Karpas-422 (cell line): ENCODE measurements at regions not wholly inside any gene's neighbourhood (a gene's known extent, or its start where the extent isn't known, plus 50 kb on each side); places are given as distances from the start of the nearest gene placed in this dataset.

Experiments
- DNase-seq: peaks from one replicate; pipeline ENCODE4 v3.0.0-alpha.2; 2015
- H2AFZ ChIP-seq: fragments of 200-600 bp; sonication (generic); 2 replicates; pipeline ENCODE4 v1.6.1; 2014; ENCODE audit warnings: antibody characterized with exemption, low read length, mixed read lengths
- H3K27ac ChIP-seq: fragments of 200-600 bp; sonication (generic); 2 replicates; pipeline ENCODE4 v1.5.1; 2014; ENCODE audit warnings: mild to moderate bottlenecking, low read length, moderate library complexity
- H3K27me3 ChIP-seq: fragments of 200-600 bp; sonication (generic); 2 replicates; pipeline ENCODE4 v1.6.1; 2014; ENCODE audit warnings: low read length, mixed read lengths
- H3K36me3 ChIP-seq: fragments of 200-600 bp; sonication (generic); 2 replicates; pipeline ENCODE4 v1.6.1; 2014; ENCODE audit warnings: low read length, mixed read lengths; ENCODE audit not compliant: insufficient read depth
- H3K4me1 ChIP-seq: fragments of 200-600 bp; sonication (generic); 2 replicates; pipeline ENCODE4 v1.6.1; 2014; ENCODE audit warnings: mild to moderate bottlenecking, low read length, mixed read lengths
- H3K4me2 ChIP-seq: fragments of 200-600 bp; sonication (generic); 2 replicates; pipeline ENCODE4 v1.6.1; 2014; ENCODE audit warnings: low read length, low read depth, mild to moderate bottlenecking; ENCODE audit not compliant: poor library complexity, severe bottlenecking
- H3K4me3 ChIP-seq: fragments of 200-600 bp; sonication (generic); 2 replicates; pipeline ENCODE4 v1.5.1; 2014; ENCODE audit warnings: mild to moderate bottlenecking, antibody characterized with exemption, low read length, mixed read lengths
- H3K79me2 ChIP-seq: fragments of 200-600 bp; sonication (generic); 2 replicates; pipeline ENCODE4 v1.6.1; 2014; ENCODE audit warnings: mild to moderate bottlenecking, low read length, mixed read lengths
- H3K9ac ChIP-seq: fragments of 200-600 bp; sonication (generic); 2 replicates; pipeline ENCODE4 v1.6.0; 2014; ENCODE audit warnings: low read length
- H3K9me2 ChIP-seq: fragments of 200-600 bp; sonication (generic), shearing (Covaris generic); replicated peaks from 2 replicates; pipeline ENCODE4 v1.6.0; 2014; ENCODE audit warnings: mild to moderate bottlenecking, low read length, moderate library complexity; ENCODE audit not compliant: insufficient read depth
- H3K9me3 ChIP-seq: fragments of 300-700, 200-600 bp; sonication (generic); 2 replicates; pipeline ENCODE4 v1.6.1; 2014; ENCODE audit warnings: low read length, mixed read lengths
- H4K20me1 ChIP-seq: fragments of 200-600 bp; sonication (generic); 2 replicates; pipeline ENCODE4 v1.6.1; 2014; ENCODE audit warnings: mild to moderate bottlenecking, antibody characterized with exemption, low read length, low read depth; ENCODE audit not compliant: insufficient read depth

GRCh38 chr9:543478-543877 is 298.0 kb upstream of the DMRT1 start:
- Histone ChIP-seq H3K9me2 (no peaks in the 10 kb centered on the region), H3K9ac (no peak overlapping the region), H3K4me3 (no peak overlapping the region), H3K9me3 (no peaks in the 10 kb centered on the region), H3K27ac (no peak overlapping the region), H3K4me1 (peaks cover 30% of the 10 kb centered on the region), H2AFZ (no peak overlapping the region), H3K27me3 (no peaks in the 10 kb centered on the region), H4K20me1 (no peaks in the 10 kb centered on the region), H3K4me2 (no peak overlapping the region), H3K36me3 (peaks cover 15% of the 10 kb centered on the region), H3K79me2 (peaks cover 61% of the 10 kb centered on the region)
- DNase-seq: no peak

- Histone ChIP-seq H3K4me2 (no peak overlapping the region), H3K36me3 (peaks cover 1% of the 10 kb centered on the region; the same call in 1 of the 2 replicates), H4K20me1 (no peaks in the 10 kb centered on the region), H3K27ac (peak overlapping the region; percentile 28; the same call in 1 of the 2 replicates), H2AFZ (no peak overlapping the region), H3K4me1 (peaks cover 30% of the 10 kb centered on the region), H3K9ac (no peak overlapping the region; the same call in 1 of the 2 replicates), H3K9me3 (no peaks in the 10 kb centered on the region), H3K27me3 (no peaks in the 10 kb centered on the region), H3K9me2 (no peaks in the 10 kb centered on the region), H3K4me3 (no peak overlapping the region), H3K79me2 (peaks cover 52% of the 10 kb centered on the region)
- DNase-seq: no peak
Measured at GRCh38 chr9:545480-545879, 296.0 kb upstream of the DMRT1 start.

- no peaks in the 10 kb centered on the region; the same call in 1 of the 2 replicates for H3K36me3 ChIP-seq
- H3K9me3 ChIP-seq: no peaks in the 10 kb centered on the region
- no peak overlapping the region for H2AFZ ChIP-seq
- H3K4me3 ChIP-seq: no peak overlapping the region; the same call in 1 of the 2 replicates
- peaks cover 30% of the 10 kb centered on the region for H3K4me1 ChIP-seq
- H3K79me2 ChIP-seq: peaks cover 45% of the 10 kb centered on the region
- no peaks in the 10 kb centered on the region for H3K27me3 ChIP-seq
- peak overlapping the region; percentile 56 for H3K4me2 ChIP-seq
- peak overlapping the region; percentile 85 for H3K27ac ChIP-seq
- H4K20me1 ChIP-seq: no peaks in the 10 kb centered on the region
- H3K9ac ChIP-seq: 0 out of 2 replicates have a peak overlapping the region, but pooled peaks have one; percentile 30
- H3K9me2 ChIP-seq: no peaks in the 10 kb centered on the region
- DNase-seq: no peak
Measured at GRCh38 chr9:546235-546634, 295.3 kb upstream of the DMRT1 start.

GRCh38 chr9:546797-547223 is 294.7 kb upstream of the DMRT1 start:
- DNase-seq: peak; percentile 58
- Histone ChIP-seq H3K4me1 (peaks cover 30% of the 10 kb centered on the region), H4K20me1 (no peaks in the 10 kb centered on the region), H3K9me2 (no peaks in the 10 kb centered on the region), H3K4me3 (peak overlapping the region; percentile 23), H3K36me3 (no peaks in the 10 kb centered on the region; the same call in 1 of the 2 replicates), H3K27ac (peak overlapping the region; percentile 85), H3K9ac (peak overlapping the region; percentile 30), H3K27me3 (no peaks in the 10 kb centered on the region), H3K79me2 (peaks cover 43% of the 10 kb centered on the region), H3K9me3 (no peaks in the 10 kb centered on the region), H3K4me2 (peak overlapping the region; percentile 56), H2AFZ (peak overlapping the region; percentile 46; the same call in 1 of the 2 replicates)

GRCh38 chr9:547314-547713 is 294.2 kb upstream of the DMRT1 start:
- peak; percentile 72 for DNase-seq
- peak overlapping the region; percentile 23 for H3K4me3 ChIP-seq
- peak overlapping the region; percentile 46; the same call in 1 of the 2 replicates for H2AFZ ChIP-seq
- H3K36me3 ChIP-seq: no peaks in the 10 kb centered on the region; the same call in 1 of the 2 replicates
- peak overlapping the region; percentile 85 for H3K27ac ChIP-seq
- peak overlapping the region; percentile 56 for H3K4me2 ChIP-seq
- H4K20me1 ChIP-seq: no peaks in the 10 kb centered on the region
- peak overlapping the region; percentile 30 for H3K9ac ChIP-seq
- peaks cover 30% of the 10 kb centered on the region for H3K4me1 ChIP-seq
- no peaks in the 10 kb centered on the region for H3K9me3 ChIP-seq
- H3K79me2 ChIP-seq: peaks cover 41% of the 10 kb centered on the region
- H3K27me3 ChIP-seq: no peaks in the 10 kb centered on the region
- no peaks in the 10 kb centered on the region for H3K9me2 ChIP-seq

GRCh38 chr9:549455-549997 is 292.0 kb upstream of the DMRT1 start:
- no peak for DNase-seq
- Histone ChIP-seq H3K9me3 (no peaks in the 10 kb centered on the region), H2AFZ (no peak overlapping the region), H3K79me2 (peaks cover 42% of the 10 kb centered on the region), H3K36me3 (no peaks in the 10 kb centered on the region; the same call in 1 of the 2 replicates), H3K4me3 (no peak overlapping the region), H4K20me1 (no peaks in the 10 kb centered on the region), H3K27ac (no peak overlapping the region), H3K9ac (no peak overlapping the region), H3K9me2 (no peaks in the 10 kb centered on the region), H3K4me2 (no peak overlapping the region), H3K27me3 (no peaks in the 10 kb centered on the region), H3K4me1 (peaks cover 30% of the 10 kb centered on the region)

GRCh38 chr9:550333-550732 is 291.2 kb upstream of the DMRT1 start:
- Histone ChIP-seq H3K4me3 (no peak overlapping the region), H2AFZ (no peak overlapping the region), H3K9me3 (no peaks in the 10 kb centered on the region), H3K36me3 (no peaks in the 10 kb centered on the region; the same call in 1 of the 2 replicates), H3K27me3 (no peaks in the 10 kb centered on the region), H3K79me2 (peaks cover 47% of the 10 kb centered on the region), H3K27ac (no peak overlapping the region), H3K4me1 (peaks cover 34% of the 10 kb centered on the region), H3K9me2 (no peaks in the 10 kb centered on the region), H3K9ac (no peak overlapping the region), H4K20me1 (no peaks in the 10 kb centered on the region), H3K4me2 (no peak overlapping the region)
- DNase-seq: no peak

- H3K9me2 ChIP-seq: no peaks in the 10 kb centered on the region
- no peak overlapping the region for H3K4me3 ChIP-seq
- H3K9ac ChIP-seq: no peak overlapping the region
- no peak overlapping the region for H3K4me2 ChIP-seq
- H3K79me2 ChIP-seq: peaks cover 52% of the 10 kb centered on the region
- H3K4me1 ChIP-seq: peaks cover 31% of the 10 kb centered on the region
- no peaks in the 10 kb centered on the region for H3K9me3 ChIP-seq
- DNase-seq: no peak
- no peak overlapping the region for H3K27ac ChIP-seq
- H3K36me3 ChIP-seq: no peaks in the 10 kb centered on the region; the same call in 1 of the 2 replicates
- H3K27me3 ChIP-seq: no peaks in the 10 kb centered on the region
- no peak overlapping the region for H2AFZ ChIP-seq
- H4K20me1 ChIP-seq: no peaks in the 10 kb centered on the region
Measured at GRCh38 chr9:551986-552929, 289.2 kb upstream of the DMRT1 start.
